HT-29 (cell line): ENCODE measurements at regions not wholly inside any gene's neighbourhood (a gene's known extent, or its start where the extent isn't known, plus 50 kb on each side); places are given as distances from the start of the nearest gene placed in this dataset.

Experiments
- DNase-seq: peaks from one replicate; pipeline ENCODE4 v3.0.0-alpha.2; 2015; ENCODE audit warnings: low spot score

DNA sequence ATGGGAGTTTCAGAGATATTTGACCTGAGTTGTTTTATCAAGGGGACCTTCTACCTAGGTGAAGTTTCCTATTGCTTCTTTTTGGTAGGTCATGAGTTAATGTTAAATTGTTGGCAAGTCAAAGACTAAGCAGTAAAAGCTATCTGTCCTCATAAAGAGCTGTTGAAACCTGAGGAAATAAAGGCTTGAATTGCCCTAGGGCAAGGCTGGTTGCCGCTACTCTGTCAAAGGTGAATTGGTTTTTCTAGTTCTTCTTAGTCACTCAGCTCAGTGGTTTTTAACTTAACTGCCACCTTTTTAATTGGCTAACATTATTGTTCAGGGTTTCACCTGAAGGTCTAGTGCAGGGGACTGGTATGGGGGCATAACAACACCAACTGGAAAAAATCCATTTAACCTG lies 441.6 kb upstream of the FBXO33 start:
- no peak for DNase-seq

DNA sequence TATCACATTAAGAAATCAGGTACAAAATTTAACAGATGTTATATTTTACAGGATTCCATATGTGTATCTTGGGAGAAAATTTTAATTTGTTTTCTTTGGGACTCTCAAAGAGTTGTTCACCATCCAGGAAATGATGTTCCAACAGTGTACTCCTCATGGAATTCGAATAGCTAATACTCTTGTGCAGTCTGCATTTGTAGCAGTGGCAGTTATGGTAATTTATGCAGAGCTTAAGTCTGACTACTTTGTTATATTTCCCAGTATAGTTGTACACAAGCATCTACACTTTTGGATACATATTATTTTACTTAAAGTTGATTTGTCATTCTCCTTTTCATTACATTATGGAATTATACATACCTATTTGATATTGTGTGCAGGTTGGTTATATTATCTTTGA lies 436.7 kb upstream of the FBXO33 start:
- DNase-seq = no peak

DNA sequence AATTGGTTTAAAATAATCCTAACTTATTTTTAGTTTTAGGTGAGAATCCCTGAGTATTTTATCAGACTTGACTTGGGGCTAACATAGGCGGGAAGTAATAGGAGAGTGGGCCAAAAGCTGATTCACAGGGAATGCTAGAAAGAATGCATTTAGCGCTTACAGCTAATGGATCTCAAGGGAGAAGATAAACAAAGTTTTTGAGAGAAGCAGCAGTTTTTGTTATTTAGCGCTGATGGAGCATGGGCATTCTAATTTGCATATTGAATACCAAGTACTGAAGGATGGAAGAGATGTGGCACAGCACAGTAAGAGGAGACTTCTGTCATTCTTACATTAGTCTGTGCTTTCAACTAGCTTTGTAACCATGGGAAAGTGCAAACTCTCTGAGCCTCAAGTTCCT lies 436.0 kb upstream of the FBXO33 start:
- DNase-seq = no peak

DNA sequence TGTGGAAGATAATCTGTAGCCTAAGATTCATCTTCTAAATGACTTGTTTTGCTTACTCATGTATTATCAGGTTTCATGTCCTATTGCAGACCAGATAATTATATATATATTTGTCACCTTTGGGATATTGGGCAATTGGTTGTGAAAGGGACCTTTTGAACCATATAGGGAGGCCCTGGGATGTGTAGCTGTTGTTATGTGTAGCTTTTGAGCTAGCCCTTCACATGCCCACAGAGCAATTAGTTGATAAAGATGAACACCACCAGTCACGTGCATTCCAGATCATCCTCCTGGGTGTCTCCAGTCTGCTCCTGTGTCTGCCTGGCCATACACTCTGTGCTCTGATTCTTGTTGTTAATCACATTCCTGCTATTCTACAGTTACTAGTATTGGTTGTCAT lies 431.2 kb upstream of the FBXO33 start:
- no peak for DNase-seq

DNA sequence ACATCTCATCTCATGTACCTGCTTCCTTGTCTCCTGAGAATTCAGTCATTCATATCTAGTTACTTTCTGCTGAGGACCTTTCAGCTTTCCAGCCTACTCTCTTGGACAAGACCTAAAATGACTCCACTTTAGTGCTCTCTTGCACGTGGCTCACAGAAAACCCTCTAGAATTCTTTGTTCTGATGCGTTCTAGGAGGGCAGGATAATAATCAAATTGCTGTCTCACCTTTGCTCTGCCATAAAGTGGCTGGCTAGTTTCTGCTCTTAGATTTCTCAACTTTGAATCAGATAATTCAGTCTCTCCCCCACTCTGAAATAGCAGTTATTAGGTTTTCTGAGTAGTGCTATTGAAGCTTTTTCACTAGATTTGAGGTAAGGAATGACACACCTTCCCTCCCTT lies 429.5 kb upstream of the FBXO33 start:
- DNase-seq = no peak

DNA sequence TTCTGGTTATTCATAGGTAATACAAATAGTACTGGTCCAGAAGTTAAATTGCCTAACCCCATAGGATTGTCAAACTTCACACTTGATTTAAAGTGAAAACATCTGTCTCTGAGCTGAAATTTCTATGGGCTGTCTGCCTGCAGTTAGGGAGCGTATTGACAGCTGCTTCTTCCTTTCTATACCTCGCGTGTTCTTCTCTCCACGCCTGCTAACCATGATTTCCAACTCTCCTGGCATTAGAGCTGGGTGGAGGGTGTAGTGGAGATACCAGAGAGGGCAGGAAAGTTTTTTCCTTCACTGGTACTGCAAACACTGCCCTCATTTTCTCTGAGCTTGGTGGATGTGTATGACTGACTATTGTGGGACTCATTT lies 429.0 kb upstream of the FBXO33 start:
- no peak for DNase-seq

DNA sequence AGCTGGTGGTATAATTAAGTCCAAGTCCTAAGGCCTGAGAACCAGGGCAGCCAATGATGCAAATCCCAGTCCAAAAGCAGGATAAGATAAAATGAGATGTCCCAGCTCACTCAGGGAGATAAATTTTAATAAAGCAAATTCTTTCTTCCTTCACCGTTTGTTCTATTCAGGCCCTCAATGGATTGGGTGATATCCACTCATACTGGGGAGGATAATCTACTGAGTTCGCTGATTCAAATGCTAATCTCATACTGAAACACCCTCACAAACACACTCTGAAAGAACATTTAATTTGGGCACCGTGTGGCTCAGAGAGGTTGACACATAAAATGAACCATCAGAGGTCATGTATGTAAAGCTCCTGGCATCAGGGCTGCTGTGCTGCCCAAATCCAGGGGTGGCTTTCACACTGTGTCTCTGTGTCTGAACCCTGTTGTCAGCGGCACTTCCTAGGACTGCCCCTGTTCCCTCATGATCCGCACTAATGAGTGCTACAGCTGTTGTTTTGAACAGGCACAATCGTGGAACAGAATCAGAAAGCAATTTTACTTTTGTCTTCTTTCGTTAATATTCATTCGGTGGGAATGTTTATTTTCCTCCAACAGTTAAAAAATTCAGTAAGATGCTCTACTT lies 428.5 kb upstream of the FBXO33 start:
- DNase-seq = no peak

DNA sequence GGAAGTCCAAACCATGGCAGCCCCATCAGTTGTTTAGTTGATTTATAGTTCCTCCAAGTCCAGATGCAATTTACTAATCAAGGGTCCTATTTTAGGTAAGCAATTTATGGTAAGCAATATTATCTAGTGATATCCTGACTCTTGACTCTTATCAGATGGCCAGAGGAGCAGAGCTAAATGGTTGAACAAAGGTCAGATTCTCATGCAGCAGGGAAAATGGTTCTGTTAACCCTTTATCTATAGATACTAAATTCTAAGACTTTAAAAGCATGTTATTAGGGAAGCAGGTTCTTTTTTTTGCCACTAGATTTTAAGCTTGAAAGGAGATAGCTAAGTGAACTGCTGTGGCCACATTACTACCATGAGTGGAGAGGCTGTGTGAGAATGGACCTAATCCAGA lies 427.1 kb upstream of the FBXO33 start:
- no peak for DNase-seq

DNA sequence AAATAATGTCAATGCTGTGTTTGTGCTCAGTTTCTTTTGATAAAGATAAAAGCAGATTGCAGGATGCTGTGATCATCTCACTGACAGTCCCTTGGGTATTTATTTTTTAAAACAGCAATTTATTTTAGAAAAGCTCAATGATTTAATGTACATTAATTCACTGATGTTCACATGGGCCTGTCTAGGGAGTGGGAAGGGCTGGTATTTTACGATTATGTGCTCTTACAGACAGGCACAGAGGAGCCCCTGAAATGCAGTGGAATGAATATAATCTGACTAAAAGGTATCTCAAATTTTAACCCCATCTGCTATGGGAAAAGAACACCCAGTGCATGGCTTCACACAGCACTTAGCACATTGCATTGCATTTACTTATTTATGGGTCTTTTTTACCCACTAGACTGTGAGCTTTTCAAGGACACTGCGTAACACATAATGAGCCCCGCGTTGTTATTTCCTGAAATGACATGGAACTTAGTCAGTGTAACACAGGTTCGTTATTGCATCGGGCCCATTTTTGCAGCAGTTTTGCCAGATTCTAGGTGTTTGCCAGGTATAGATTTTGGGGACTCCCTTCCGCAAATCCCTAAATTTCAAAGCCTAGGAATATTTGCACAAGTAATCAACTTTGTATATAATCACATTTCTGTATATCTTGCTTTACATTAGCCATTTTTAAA lies 425.3 kb upstream of the FBXO33 start:
- DNase-seq = no peak

DNA sequence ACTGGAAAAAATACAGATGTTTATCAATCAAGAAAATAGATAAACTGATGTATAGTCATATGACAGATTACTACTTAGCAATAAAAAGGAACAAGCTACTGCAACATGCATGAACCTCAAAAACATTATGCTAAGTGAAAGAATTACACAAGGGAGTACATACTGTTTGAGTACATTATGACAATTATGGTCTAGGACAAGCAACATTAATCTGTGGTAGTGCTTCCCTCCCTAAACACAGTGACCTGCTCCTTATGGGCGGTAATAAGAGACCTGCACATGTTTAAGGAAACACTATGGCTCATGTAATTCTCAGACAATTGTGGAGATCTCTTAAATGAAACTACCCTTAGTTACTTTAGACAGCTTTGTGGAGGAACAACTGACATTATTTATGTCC lies 421.2 kb upstream of the FBXO33 start:
- DNase-seq = no peak

DNA sequence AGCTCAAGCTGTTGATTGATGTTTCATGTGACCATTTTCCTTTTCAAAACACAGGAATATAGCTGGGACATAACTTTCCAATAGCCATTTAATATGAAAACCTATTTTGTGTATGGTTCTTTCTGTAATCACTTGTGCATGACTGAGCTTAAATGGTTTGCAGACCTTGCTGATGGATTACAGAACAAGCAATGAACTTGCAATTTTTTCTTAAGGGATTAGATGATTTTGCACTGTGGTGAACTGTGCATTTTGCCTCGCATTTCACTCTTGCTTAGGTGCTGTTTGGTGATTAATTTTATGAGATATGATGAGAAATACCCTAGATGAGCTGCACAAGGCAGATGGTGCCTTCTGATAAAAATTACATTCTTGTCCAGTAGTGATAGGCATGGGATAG lies 419.0 kb upstream of the FBXO33 start:
- no peak for DNase-seq

DNA sequence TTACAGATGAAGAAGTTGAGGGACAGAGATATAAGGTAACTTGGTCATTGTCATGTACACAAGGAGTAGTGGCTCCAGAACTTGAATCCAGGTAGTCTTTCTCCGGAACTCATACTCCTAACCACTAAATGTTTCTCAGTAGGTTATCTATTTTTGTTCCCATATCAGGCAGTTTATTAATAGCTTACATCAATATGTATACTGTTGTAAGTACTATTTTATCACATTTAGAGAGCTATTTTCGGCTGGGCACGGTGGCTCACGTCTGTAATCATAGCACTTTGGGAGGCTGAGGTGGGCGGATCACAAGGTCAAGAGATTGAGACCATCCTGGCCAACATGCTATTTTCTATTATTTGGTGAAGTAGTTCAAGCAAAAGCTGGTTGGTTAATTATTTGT lies 415.6 kb upstream of the FBXO33 start:
- DNase-seq = no peak

DNA sequence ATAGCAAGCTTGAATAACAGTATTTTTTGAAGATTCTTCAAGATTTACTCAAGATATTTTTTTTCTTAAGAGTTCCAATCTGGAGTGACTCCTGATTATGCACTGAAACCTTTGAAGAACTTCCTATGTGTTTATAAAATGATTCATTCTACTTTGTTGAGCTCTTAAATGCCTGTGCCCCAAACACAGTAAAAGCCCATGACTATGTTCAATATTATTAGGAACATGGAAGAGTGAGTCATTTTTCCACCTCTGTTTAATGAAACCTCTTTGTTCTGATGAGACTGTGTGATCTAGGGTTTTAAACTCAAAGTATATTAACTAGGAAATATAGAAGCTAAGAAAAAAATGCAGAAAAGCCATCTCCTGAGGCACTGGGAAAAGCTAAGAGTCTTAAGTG lies 415.0 kb upstream of the FBXO33 start:
- no peak for DNase-seq

DNA sequence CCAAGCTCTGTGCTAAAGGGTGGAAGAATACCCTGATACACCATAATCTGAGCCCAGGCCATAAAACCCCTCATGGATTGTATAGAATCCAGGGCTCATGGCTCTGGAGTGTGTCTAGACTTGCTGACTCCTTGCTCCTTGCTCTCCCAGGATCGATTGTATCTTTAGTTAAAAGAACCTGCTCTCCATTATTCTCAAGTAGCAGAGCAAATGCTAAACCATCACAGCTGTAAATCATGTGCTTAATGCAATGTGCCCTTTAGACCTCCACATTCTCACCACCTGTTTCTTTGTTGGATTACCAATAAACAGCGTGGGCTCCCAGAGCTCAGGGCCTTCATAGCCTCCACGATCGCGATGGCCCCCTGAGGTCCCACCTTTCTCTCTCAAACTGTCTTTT lies 411.6 kb upstream of the FBXO33 start:
- DNase-seq = no peak

DNA sequence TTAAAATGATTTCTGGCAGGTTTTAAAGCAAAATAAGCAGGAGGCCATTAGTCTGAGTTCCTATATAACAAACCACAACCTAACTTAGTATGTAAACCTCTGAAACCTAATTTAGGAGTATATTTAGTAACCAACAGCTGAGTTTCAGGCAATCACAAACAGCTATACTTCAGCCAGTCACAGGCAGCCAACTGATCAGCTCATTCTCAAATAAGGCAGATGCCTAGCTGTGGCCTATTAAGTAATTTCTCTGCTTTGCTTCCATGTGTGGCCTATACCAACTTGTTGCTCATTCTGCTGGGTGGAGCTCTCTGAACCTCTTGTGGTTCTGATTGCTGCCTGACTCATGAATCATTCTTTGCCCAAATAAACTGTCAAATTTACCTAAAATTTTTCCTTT lies 408.9 kb upstream of the FBXO33 start:
- DNase-seq = no peak

DNA sequence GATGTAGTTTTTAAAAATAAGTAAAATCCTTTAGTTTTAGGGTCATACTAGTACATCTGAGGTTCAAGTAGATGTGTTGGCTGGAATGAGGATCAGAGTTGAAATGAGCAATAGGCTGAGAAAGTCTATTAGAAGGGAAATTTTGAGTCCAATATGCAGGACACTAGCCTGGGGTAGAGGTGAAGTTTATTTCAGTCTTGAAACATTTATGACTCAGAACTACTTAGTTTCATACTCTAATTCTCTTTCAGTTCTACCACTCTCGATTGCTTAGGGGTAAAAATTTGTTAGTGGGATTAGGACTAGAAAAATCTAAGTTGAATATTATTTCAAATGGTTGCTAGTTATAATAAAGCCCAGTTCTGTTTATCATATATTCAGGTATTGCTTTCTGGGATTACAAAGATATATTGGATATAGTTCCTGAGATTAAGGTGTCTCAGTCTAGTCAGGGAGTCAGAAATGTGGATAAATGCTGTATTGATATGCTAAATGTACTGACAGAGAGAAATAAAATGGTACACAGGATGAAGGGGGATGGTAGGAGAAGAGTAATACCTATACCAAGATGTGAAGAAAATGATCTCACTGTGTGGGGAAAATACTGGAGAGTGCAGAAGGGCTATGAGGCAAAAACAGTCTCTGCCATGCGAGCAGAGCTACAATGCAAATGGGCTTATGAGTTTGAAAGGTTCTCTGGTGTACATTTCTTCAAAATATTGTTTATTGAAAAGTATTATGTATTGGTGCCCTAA lies 395.8 kb upstream of the FBXO33 start:
- no peak for DNase-seq

DNA sequence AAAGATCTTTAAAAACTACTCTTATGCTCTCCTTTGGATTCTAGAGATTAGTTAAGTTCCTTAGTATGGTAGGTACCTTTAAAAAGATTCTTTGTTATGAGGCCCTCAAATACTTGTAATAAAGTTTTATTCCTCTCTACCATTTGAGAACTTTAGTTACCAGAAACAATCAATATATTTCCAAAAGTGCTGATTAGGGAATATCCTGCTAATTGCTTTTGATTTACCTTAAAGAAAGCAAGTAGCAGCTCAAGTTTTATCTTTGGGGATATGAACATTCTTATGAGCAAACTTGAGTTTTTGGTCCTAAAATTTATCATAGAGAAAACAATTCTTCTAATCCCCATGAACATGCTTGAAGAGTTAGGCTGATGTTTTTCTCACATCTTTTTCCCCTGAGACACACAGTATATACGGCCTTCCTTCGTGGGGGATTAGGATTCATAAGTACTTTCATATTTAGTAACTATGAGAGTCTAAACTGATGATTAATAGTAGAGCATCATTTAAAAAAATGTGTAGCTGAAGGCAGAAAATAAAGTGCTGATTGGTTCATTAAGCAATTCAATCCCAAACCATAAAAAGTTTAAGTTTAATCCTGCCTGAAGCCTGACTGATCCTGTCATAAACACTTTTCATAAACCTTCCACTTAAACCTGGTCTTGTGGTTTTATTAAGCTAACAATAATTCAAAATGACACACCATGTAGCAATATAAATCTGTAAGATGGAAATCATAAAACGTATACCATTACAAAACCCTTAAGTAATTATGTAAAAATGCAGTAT lies 380.5 kb upstream of the FBXO33 start:
- DNase-seq = no peak

DNA sequence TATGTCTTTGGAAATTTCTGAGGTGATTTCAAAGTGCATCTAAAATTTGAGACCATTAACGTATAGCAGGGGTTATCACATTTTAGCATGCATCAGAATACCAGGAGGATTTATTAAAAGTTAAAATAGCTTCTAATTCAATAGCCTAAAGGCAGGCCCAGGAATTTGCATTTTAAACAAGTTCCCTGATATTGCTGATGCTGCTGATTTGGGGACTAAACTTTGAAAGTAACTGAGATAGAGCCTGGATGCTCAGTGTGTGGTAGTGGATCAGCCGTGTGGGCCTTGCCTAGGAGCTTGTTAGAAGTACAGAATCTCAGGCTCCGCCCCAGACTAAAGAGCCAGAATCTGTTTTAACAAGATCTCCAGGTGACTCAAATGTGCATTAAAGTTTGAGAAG lies 375.0 kb upstream of the FBXO33 start:
- no peak for DNase-seq

DNA sequence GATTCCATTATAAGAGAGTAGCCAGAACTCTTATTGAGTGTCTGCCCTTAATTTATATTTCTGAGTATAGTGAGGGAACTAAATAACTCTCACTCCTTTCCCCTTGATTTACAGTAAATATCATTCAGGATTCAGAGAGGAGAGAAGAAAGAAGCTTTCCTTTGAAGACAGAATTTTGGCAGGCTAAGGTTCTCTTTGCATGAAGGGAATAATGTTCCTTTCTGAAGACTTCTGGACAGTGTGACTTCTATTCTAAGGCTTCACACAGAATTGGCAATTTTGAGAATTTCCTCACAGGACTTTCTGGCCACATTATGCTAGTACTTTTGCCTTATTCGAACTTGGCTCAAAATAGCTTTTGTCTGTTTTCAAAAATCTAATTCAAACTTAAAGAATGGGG lies 352.2 kb upstream of the FBXO33 start:
- no peak for DNase-seq

DNA sequence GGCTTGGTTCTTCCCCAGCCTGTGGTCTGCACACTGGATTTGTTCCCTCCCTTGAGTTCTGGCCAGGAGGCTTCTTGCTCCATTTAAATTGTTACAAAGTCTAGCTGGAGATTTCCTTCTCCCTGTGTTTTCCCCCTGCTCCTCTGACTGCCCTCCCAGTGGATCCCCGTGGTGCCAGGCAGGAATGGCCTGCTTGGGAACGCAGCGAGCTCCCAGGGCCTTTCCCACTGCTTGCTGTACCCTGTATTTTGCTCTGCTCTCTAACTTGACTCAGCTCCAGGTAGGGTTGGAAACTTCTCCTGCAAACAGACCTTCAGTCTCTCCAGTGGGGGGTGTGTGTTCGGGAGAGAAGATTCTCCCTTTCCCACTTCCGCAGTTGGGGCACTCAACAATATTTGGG lies 349.2 kb upstream of the FBXO33 start:
- DNase-seq = no peak

DNA sequence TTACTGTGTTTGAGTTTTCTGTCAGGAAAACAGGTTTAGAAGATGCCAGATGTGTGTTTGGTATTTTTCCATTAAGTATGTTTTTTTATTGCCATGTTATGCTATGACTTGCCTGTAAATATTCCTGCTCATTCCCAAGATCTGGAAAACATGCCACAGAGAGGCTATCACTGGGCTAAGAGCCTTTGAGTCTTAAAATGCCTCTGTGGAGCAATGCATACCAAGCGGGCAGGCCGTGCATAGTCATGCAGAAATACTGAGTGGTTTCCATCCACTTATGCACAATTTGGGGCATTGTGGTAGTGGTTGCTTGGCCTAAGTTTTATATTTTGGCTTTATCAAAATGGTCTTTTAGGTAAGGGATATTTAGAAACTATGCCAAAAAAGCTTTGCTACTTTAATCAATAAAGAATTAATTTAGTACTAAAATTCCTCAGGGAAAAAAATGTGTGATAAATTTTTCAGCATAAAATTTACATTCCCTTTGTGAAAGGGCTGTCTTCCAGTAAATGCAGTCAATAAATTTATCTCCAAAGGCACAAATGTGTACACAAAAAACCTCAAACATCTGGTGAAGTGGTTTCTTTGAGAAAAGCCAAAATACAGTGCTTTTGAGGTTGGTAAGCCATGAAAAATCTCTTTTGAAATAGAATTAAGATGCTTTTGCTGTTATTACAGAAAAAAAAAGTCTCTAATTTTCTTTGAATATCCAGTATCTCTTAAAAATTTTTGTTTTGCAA lies 341.3 kb upstream of the FBXO33 start:
- DNase-seq = no peak

DNA sequence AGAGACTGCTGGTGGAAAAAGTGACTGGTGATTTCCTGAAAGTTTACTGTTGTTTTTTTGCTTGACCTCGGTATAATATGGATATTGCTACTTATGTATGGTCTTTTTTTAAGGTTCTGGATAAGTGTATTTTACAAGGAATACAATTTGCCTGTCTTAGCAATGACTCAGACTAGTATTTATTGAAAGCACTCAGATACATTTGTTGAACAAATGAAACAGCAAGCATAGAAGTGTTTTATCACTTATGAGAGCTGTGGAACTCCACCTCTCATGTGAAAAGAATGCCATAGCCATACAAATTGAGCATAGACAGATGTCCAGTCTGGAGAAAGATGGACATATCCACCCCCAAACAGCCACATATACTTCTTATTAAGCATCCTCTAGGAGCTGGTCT lies 340.4 kb upstream of the FBXO33 start:
- DNase-seq = no peak
